CD4-positive, alpha-beta T cell treated with Interleukin-2 at 100 ng/mL for 4 hours (primary cell): ENCODE measurements at regions not wholly inside any gene's neighbourhood (a gene's known extent, or its start where the extent isn't known, plus 50 kb on each side); places are given as distances from the start of the nearest gene placed in this dataset.

Experiments
- DNase-seq: peaks from one replicate; pipeline ENCODE4 v3.0.0-alpha.2; 2020; ENCODE audit warnings: low spot score

DNA sequence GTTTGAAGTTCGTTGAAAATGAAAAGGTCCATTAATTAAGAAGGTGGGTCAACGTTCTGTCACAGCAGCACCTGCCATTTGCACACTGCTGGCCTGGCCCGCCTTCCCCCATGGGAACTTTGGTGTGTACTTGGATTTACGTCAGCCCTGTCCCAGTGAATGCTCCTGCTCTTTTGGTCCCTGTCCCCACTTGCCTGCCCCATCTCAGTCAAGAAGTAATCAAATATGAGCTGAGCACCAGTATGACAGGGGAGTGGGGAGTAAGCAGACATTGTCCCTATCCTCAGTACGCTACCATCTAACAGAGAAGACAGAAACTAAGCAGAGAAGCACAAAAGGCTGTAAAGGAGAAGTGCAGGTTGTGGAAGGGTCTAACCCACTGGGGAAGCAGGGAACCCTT lies 65.1 kb downstream of the SLC4A3 start:
- no peak for DNase-seq

DNA sequence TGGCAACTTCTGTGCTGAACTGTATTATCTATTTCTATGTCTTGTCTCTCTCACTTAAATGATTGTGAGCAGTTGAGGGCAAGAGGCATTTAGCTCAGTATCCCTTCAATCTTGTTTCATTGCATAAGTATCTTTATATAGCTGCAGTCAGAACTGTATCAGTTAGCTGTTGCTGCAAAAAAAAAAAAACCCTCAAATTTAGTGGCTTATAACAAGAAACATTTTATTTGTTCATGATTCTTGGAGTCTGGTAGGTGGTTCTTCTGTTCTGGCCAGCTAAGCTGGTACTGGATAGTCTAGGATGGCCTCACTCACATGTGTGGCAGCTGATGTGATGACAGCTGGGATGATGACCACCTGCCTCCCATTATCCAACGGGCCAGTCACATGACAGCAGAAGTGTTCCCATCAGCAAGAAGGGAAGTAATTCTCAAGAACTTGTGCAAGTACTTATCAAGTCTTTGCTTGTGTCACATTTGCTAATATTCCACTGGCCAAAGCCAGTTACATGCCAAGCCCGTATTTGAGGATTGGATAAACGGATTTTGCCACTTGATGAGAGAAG lies 67.8 kb downstream of the SLC4A3 start:
- no peak for DNase-seq

DNA sequence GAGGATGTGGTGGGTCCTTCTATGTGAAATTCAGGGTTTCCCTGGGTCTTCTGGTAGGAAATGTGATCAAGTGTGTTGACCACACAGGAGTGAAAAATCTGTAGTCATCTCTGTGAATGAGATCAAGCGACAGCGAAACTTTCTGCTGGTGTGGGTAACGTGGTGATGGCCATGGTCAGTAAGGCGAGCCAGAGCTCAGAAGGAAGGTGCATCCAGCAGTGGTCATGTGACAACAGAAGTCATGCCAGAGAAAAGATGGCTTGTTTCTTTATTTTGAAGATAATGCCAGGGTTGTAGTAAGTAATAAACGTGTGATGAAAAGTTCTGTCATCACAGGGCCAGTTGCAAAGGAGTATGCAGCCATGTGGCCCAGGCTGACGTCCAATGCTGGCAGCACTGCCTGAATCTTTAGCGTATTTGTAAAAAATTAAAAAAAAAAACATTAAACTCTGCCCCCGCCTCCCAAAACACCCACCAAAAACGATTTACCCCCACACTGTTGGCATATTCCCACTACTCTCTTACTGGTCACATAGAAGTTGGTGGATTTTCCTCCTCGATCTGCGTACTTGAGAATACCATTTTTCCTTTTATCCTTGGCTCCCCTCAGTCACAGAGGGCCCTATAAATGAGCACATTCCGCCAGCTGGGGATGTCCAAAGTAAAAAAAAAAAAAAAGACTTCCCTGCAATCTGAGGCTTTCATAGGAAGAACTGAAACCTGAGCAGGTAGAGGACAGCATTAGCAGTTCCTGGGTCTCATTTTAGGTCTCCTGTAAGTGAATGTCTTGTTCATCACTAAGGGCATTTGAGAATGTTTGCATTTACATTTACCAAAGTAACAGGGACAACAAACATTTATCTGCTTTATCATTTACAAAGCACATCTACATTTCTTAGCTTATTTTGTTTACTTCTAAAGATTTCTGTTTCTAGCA lies 70.6 kb downstream of the SLC4A3 start:
- no peak for DNase-seq

DNA sequence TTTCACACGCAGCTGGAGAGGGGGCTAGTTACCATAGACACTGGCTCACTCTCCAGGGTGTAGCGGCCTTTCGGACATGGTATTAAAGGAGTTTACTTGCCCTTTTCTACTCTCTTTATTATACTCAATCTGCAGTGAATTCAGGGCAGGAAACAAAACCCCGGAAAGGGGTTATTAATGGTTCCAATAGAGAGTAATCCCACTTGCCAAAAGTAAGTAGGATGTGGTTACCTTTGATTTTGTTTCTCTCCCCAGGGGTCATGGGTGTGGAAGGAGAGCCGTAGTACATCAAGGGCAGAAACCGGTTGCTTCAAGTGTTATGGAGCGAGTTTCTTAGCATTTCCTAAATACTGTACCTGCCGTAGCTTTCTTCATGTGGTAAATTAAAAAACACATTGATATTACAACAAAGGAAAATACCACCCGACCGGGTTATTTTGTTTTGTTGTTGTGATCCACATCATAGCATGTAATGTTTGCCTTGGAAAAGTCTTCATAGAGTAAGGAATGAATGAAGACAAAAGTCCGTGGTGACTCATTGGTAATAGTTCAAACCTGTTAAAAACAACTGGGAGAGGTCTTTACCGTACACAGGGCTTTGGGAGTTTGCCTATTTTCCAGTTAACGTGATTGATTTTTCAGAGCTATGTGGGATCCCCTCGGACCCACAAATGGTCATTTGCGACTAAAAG lies 71.5 kb downstream of the SLC4A3 start:
- DNase-seq = no peak

DNA sequence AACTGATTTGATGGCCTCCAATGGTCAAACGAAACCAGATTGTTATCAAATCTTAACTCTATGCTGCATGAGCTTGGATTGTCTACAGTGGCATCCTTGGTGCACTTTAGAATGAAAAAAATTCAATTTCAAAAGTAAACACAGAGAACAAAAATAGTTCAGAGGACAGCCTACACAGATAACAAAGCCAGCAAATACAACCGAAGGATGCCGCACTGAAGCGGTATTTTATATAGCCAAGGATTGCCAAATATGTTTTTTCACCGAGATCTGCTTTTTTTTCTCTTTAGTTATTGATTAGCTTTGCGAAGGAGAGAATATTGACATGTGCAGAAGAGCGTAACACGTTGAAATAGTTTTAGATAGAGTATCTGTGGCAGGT lies 72.0 kb downstream of the SLC4A3 start:
- DNase-seq = no peak

DNA sequence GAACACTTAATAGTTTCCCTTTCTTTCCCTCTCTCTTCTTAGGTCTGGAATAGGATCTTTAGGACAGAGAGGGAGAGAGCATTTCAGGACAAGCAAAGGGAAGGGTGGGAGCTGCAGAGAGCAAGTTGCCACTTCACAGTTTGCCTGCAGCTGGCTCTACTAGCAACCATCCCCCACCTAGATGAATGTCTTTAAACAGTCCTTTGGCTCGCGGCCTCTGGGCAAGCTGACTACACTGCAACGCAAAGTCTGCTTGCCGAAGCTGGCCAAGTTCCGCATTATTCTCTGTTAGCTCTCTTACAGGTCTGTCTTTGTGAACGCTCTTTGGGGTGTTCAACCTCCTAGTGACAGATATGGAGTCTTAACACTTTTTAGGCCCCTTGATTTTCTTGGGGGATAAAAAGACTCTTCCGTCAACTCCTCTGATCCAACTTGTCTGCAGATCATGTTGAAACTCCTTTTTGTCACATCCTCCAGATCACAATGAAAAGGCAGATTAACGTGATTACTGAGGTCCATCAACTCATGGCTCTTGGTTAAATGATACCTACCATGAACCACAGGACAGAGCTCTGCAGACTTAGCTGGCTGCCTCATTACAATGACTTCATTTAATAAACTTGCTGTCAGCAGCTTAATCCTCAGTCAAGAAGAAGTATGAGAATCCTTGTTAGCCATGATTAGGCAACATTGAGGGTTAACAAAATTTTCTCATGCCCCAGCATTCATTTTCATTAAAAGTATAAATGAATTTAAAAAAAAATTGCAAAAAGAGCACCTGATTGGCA lies 74.6 kb downstream of the SLC4A3 start:
- DNase-seq = no peak

DNA sequence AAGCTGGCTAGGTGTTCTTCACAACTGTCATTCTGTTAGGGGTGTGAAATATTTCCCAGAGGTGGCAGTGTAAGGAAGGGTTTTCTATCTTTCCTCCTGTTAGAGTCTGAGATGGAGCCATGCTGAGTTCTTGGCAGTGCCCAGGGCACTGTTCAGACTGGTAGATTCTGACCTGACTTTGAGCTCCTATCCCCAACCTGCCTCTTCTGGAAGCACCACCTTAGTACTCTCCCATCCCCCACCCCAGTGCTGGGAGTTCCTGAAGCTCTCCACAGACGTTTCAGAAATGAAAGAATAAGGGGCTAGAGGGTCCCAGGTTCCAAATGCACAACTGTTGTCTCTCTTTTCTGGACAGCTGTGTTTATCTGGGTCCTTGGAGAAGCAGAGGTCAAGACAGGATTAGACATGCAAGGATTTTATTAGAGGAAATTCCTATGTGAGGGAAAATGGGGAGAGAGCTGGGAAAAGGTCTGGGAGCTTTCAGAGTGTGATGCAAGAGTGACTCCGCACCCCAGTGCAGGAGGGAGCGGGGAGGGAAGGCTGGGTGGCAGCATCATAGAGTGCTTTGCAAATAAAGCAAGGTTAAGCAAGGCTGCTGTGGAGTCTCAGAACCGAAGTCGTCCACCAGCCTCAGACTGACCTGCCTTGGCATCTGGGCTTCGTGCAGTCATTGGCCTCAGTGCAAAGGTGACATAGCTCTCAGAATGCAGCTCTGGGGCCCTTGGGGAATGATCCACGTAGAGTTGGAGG lies 75.5 kb downstream of the SLC4A3 start:
- no peak for DNase-seq

DNA sequence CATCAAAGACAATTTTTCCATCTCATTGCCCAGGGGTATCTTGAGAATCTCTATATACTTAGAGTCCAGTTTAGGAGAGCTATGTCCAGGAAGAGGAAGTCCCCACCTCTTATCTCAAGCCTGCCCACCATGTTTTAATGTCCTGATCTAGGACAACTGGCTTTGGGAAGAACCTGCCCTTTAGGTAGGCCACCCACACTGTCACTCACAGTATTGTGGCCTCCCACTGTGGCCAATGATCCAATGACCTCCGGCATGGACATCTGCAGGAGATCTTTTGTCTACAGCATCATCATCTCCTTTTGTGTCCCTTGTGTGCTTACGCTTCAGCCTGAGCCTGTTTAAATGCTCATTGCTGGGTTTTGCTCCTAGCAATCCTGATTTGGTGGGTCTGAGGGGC lies 77.4 kb downstream of the SLC4A3 start:
- DNase-seq = no peak

DNA sequence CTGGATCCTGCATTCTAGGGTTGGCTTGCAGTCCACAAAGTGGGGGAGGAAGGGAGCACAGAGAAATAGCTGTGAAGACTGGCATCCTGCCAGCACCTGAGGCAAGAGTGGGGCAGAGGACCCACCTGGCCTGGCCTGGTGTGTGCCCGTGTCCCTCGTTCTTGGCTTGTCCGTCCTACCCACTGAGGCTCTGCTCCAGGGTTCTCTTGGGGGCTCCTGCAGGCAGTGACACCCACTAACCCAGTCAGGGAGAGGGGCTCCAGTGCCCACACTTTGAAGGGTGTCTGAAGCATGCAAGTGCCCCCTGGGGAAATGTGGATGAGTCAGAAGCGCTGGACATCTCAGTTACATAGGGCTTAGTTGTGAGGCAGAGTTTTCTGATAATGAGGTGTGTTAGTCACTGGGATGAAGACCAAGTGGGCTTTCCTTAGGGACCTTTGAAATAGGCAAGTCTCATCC lies 79.4 kb downstream of the SLC4A3 start:
- DNase-seq = no peak

DNA sequence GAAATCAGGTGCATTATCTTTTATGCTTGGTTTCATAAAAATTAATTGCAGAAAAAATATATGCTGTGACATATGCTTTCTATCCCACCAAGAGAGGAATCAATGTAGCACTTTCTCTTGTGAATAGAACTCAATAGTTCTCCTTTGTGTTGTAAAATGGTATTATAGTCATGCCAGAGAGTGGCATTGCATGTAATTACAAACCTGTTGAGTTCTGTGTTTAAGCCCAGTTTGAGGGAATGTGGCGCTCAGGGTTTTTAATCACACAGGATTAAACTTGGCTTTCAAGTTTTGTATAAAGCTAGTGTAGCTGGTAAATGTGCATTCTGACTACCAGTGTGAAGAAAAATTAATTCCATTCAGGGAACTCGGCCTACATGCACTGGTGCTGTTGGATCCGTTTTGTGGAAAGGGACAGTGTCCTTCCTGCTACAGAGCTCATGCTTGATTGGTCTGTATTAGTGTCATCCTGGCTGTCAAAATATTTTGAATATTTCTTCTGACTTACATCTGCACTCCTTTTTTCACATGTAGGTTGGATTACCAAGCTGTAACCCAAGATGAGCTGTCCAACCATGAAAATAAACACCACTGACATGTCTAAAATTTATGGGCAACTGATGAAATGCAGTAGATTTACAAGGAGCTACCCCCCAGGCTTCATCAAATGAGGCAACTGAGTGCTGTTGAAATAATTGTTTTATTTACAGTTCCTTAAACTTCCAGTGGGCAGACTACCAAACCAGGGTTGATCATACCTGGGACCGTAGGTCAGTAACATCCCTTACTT lies 80.3 kb downstream of the SLC4A3 start:
- no peak for DNase-seq

DNA sequence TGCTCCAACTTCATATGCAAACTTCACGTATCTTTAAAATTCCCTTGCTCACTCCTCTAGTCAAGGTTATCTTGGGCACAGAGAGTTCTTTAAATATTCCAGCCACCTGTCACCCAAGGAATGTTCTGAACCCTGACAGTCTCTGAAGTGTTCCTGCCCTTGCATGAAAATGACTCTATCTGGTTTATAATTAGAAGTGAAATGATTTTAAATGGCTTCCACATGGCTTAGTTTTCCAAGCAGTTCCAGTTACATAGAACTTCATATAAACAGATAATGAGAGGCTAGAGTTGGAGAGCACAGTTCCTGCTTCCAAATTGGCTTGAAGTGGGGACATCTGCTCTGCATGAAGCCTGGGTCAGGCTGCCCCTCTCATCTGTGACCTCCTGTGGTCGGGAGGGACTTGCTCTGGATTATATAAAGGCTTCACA lies 81.9 kb downstream of the SLC4A3 start:
- DNase-seq = no peak

DNA sequence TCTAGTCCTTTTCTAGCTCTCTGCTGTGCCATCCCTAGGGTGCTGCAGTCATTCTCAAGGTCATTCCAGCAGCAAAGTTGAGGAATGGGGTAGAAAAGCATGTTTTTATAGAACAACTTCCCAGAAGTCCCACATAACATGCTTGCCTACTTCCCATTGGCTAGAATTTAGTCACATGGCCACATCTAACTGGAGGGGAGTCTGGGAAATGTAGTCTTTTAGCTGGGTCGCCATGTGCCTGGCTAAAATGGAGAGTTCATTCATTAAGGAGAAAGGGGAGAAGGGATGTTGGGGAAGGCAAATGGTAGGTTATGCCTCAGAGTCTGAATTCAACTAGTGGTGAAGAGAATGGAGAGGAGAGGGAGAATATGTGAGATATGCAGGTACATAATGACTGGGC lies 85.7 kb downstream of the SLC4A3 start:
- no peak for DNase-seq

DNA sequence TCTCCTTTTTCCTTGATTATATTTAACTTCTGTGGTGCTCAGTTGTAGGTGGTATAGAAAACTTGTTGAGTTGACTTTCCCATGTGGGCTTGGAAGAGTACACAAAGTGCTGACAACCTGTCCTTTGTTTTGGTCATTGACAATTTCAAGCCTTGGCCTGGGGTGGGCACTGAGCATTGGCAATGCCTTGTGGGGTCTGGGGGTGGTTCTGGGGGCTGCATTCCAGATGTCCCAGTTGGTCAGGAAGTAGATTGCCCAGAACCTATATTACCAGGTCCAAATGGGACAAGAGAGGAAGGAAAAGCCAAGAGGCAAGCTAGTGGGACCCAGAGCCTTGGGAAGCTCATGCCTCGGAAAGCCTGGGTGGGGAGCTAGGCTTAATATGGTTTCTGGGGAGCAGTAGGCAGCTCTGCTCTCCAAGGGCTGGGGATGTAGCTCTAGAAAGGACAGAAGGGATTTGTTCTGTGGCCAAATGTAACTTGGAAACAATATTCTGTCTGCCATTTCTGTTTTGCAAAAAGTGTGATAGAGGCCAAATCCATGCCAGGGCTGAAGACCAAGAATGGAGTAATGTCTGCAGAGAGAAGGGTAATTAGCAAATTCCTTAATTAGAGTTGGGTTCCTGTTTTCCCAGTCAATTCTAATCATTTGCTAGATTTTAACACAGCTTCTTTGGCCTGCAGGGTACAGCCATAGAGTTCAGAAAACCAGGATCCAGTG lies 87.4 kb downstream of the SLC4A3 start:
- DNase-seq = no peak

DNA sequence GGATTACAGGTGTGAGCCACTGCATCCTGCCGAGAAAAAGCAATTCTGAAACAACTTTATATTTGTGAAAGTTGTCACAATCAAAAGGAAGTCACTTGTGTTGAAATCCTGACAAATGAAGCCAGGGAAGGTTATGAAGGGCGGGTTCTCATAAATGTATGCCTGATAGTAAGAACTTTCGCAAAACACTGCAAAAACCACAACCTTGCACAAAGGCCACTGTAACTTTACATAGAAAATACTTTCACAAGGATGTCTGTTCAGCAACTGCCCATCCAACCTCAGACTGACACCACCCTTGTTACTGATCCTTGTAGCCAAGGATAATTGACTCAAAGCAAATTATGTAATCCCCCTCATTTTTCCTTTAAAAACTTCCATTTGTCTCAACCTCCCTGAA lies 90.6 kb downstream of the SLC4A3 start:
- no peak for DNase-seq

DNA sequence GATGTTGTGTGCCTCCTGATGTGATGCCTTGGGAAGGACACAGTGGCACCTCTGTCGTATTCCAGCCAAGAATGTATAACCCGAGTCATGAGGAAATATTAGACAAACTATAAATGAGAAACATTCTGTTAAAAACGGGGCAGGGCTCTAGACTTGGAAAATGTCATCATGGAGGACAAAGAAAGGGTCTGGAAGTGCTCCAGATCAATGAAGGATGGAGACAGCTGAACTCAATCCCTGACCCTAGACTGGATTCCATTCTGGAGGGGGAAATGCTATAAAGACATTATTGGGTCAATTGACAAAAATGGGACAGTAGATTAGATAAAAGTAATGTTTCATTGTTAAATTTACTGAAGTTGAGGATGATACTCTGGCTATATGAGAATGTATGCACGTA lies 92.1 kb downstream of the SLC4A3 start:
- no peak for DNase-seq

DNA sequence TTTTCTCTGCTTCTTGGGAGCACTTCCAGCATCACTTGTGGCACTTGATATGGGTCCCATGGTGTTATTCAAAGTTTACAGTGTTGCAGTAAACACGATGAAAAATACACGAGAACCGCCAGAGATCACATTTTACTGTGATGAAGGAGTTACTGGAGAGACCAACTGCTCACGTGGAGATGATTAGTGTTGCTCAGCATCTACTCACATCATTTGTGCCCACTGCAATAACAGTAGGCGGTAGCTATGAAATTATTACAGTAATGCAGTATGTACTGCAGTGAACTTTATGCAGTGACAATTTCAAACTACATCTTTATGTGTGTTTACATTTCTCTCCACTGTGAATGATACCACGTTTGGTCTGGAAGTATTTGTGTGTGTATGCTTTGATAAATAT lies 93.5 kb downstream of the SLC4A3 start:
- no peak for DNase-seq

DNA sequence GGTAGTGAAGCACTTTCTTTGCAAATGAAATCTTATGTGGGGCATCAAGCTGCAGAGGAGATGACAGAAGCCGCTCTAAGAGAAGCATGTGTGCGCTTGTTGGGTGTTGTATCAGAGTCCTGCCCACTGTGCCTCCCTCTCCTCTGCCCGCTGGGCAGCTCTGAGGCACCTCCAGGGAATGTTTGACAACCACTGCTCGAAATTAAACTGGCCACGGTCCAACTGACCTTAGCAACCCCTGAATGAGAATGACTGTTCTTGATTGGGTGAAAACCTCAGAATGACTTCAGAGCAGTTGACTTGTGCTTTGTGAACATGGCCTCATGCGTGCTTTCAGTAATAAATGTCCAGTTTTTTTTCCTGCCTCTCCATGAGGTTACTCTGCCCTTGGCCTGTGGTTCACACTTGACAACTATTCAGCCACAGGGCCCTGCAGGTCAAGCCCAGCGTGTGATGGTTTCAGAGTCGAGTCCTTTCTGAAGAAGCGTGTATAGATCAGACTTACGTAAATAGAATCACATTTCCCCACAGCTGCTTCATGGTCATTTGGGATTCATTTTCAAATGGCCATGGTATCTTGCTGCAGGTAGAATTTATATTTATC lies 94.9 kb downstream of the SLC4A3 start:
- DNase-seq = no peak

DNA sequence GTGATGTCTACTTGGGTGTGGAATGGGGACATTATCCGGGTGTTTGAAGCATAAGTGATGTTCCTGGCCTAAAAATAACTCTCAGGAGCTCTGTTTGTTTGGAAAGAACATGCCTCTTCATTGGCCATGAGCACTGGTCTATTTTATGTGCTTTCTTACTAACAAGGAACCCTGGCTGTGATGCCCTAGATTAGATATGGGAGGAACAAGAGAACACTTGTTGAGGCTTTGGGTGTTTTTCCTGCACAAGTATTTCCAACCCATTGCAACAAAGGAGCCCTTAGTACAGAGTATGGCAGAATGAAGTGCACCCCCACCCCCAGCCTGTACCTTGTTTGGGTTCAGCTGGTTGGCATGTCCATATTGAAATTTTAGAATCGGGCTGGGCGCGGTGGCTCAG lies 95.9 kb downstream of the SLC4A3 start:
- no peak for DNase-seq

DNA sequence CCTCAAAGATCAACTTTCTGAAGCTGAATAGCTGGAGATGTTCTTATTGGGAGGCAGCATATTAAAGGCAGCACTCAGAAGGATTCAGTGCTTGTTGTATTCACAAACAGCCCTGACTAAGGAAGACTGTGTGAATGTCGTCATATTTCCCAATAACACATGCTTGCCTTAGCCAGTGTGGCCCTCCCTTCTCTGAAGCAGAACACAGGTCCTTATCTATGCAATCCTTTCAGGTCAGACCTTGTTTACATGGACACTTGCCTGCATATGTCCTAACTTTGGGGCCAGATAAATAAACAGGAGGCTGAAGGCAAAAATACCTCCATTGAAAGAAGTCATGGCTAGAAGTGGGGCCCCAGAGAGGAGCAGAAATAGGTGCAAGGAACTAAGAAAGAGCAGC lies 97.2 kb downstream of the SLC4A3 start:
- no peak for DNase-seq

DNA sequence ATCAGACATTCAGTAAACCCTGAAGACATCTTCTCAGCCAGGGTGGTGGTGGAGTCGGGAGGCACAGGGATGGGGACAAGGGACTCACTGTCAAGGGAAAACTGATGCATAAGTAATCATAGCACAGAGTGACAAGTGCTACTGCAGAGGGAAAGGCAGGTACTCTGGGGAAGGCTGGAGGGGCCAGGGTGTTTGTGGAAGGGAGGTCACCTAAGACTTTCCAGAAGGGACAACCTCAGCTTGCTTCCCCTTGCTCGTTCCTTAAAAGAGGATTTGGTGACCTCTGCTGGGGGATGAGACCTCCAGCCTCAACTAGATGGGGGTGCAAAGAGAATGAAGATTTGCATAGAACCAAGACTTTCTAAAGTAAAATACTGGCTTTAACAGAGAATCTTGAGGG lies 99.5 kb downstream of the SLC4A3 start:
- no peak for DNase-seq
